Ovary (tissue), 7 donors: ENCODE measurements at regions not wholly inside any gene's neighbourhood (a gene's known extent, or its start where the extent isn't known, plus 50 kb on each side); places are given as distances from the start of the nearest gene placed in this dataset.

Experiments
- DNase-seq, 5 donors: peaks; one replicate each; pipeline ENCODE4 v3.0.0-alpha.2; 2019 to 2020
- H3K27ac ChIP-seq, 2 donors: fragments of 200-600 bp; one replicate each; pipeline versions ENCODE4 v1.5.1 to v1.8.0; 2019 to 2022
- H3K27me3 ChIP-seq: fragments of 200-600 bp; one replicate; pipeline ENCODE4 v1.8.0; 2022
- H3K36me3 ChIP-seq: fragments of 200-600 bp; sonication (generic); one replicate; pipeline ENCODE4 v1.5.1; 2019
- H3K4me1 ChIP-seq: one replicate; pipeline ENCODE4 v1.8.1; 2013; ENCODE audit warnings: mild to moderate bottlenecking, moderate library complexity; ENCODE audit not compliant: insufficient read depth
- H3K4me3 ChIP-seq: fragments of 200-600 bp; sonication (generic); one replicate; pipeline ENCODE4 v1.5.1; 2017
- H3K9me3 ChIP-seq, 2 donors: fragments of 200-600 bp in 1 of 2; sonication (generic) in 1 of 2; one replicate each; pipeline versions ENCODE4 v1.5.1 to v1.8.1; 2013 to 2019; ENCODE audit warnings: mild to moderate bottlenecking in 1 of 2, moderate library complexity in 1 of 2
- EP300 ChIP-seq: sonication (generic); formaldehyde crosslinking; IDR thresholded peaks from one replicate; pipeline ENCODE4 v1.6.1; 2017; ENCODE audit warnings: antibody characterized with exemption
- POLR2A ChIP-seq: fragments of 450-650 bp; IDR thresholded peaks from one replicate; pipeline ENCODE4 v1.6.1; 2017; ENCODE audit warnings: antibody characterized with exemption, mild to moderate bottlenecking, moderate library complexity
- WGBS, 3 donors: extraction: QIAGEN DNeasy Blood & Tissue Kit in 1 of 3; methylation state at CpG; one replicate each; pipeline versions ENCODE4 v1.1.5 to v1.1.7; 2013 to 2017; 5-methylcytosine and 5-hydroxymethylcytosine counted together
- intact Hi-C, 4 donors: fragments of 100-400 bp; cut with DNase I; formaldehyde crosslinking; loops; one replicate each; pipeline versions ENCODE4 v1.11.0 to v1.15.1; 2022 to 2023
- TF ChIP-seq, protein P1 (sequence below), 3 donors: fragments of 450-650 bp in 2 of 3; fragments of 200-600 bp in 1 of 3; IDR thresholded peaks; one replicate each; pipeline versions ENCODE4 v1.5.1 to v1.8.0; 2016 to 2022; ENCODE audit warnings: antibody characterized with exemption in 3 of 3, mild to moderate bottlenecking in 1 of 3
- donor health status: DM: no; HTN: no; CAD: no; lungs with moderate emphysema.
- donor health status: DM: no; HTN: no; CAD: no.
- donor health status: Bipolar disorder and iron deficiency.
- donor health status: DM: no; HTN: no; CAD: no.
- donor health status: DM: yes; HTN: yes; CAD: no.

DNA sequence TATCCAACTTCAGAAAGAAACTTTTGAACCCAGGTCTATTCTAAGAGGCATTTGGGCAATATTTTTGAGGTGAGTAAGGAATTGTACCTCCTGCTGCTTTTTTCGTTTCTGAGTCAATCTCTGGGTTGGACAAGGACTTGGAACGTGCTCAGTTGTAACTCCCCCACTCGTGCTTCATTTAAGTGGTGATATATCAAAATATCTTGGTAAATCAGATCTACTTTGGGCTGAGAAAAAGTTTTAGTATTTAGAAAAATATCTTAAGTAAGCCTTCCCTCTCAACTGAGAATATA, 728.9 kb downstream of the EFNB2 start:
- H3K4me3 ChIP-seq = no peak overlapping the region
- no peaks in the 10 kb centered on the region for H3K27me3 ChIP-seq
- H3K36me3 ChIP-seq = no peaks in the 10 kb centered on the region
- TF ChIP-seq, protein P1, sequence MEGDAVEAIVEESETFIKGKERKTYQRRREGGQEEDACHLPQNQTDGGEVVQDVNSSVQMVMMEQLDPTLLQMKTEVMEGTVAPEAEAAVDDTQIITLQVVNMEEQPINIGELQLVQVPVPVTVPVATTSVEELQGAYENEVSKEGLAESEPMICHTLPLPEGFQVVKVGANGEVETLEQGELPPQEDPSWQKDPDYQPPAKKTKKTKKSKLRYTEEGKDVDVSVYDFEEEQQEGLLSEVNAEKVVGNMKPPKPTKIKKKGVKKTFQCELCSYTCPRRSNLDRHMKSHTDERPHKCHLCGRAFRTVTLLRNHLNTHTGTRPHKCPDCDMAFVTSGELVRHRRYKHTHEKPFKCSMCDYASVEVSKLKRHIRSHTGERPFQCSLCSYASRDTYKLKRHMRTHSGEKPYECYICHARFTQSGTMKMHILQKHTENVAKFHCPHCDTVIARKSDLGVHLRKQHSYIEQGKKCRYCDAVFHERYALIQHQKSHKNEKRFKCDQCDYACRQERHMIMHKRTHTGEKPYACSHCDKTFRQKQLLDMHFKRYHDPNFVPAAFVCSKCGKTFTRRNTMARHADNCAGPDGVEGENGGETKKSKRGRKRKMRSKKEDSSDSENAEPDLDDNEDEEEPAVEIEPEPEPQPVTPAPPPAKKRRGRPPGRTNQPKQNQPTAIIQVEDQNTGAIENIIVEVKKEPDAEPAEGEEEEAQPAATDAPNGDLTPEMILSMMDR (IDR thresholded peaks at IDR 0.05) = no peak
- no peak for TF ChIP-seq EP300
- no peak for TF ChIP-seq POLR2A
- no peak for DNase-seq
- intact Hi-C loops = no loop called here
- 25 to 31% (median 30%) methylated on average over 3 of the region's 3 CpGs for WGBS, 3 donors
- no peak overlapping the region for H3K27ac ChIP-seq
- H3K9me3 ChIP-seq = no peaks in the 10 kb centered on the region
- no peaks in the 10 kb centered on the region for H3K4me1 ChIP-seq

DNA sequence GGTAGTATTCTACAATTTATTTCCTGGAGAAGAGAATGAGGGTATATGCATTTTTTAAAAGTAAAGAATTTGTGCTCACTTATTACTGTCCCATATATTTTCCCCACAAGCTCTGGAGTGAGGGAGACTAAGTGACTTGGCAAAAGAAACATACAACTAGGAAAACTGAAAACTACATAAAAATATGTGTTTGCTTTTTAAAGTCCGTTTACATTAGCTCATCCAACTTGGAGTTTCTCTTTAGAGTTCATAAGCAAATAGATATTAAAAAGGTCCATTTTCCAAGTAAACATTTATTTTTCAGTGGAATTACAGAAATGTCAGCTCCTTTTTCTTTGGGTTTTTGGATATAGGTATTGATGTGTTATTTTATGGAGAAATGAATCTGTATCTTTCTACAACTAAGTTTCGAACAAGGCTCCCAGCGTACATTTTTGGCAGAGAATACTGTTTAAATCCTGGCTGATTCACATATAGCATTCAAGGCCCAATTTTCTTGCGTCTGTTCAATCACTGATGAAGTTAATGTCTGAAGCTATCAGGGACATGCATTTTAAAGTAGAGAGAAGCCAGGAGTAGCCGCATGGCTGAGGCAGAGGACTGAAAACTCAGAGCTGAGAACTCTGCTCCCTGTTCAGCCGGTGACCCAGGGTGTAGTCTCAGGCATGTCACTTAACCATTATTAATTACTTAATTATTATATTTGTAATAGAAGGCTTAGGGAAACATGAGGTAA, 729.4 kb downstream of the EFNB2 start:
- whole genome bisulfite sequencing, 3 donors = 52 to 59% (median 56%) methylated on average over 6 of the region's 6 CpGs
- no peaks in the 10 kb centered on the region for H3K36me3 ChIP-seq
- DNase-seq = no peak
- TF ChIP-seq EP300 (no peak), POLR2A (no peak)
- TF ChIP-seq, protein P1 (IDR thresholded peaks at IDR 0.05) = no peak
- no peaks in the 10 kb centered on the region for H3K9me3 ChIP-seq
- intact Hi-C loops = no loop called here
- H3K4me1 ChIP-seq = no peaks in the 10 kb centered on the region
- no peak overlapping the region for H3K27ac ChIP-seq
- no peak overlapping the region for H3K4me3 ChIP-seq
- H3K27me3 ChIP-seq = no peaks in the 10 kb centered on the region

DNA sequence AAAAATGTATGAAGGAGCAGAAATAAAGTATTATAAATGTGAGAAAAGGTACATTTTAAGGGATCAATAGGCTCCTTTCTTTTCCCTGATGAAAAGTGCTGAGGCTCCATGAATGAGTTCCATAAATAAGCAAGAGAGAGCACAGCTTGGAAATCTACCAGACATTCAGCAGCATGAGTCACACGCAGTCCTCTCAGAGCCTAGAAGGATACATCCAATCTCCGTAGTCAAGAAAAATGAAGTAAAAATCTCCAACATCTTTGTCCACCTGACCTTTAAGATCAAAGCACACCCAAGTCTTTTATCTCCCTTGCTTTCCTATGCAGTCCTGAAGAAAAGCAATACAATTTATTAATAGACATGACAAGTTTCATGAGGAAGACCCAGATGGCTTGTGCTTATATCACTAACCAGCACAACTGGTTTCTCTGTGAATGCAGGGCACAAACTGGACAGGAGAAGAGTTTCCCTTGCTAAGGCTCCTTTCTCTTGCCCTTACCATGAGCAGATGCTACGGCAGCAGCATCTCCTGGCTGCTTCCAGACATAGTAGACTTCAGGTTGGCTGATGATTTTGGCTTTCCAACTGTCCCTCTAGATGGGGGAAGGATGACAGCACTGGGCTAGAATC, 730.8 kb downstream of the EFNB2 start:
- H3K4me3 ChIP-seq = no peak overlapping the region
- H3K9me3 ChIP-seq = no peaks in the 10 kb centered on the region
- DNase-seq = no peak
- WGBS, 3 donors = 58 to 80% (median 76%) methylated on average over 3 of the region's 3 CpGs
- intact Hi-C loops = no loop called here
- H3K36me3 ChIP-seq = no peaks in the 10 kb centered on the region
- H3K27me3 ChIP-seq = no peaks in the 10 kb centered on the region
- H3K27ac ChIP-seq = no peak overlapping the region
- no peaks in the 10 kb centered on the region for H3K4me1 ChIP-seq
- TF ChIP-seq POLR2A = no peak
- no peak for TF ChIP-seq EP300
- TF ChIP-seq, protein P1 (IDR thresholded peaks at IDR 0.05) = no peak

DNA sequence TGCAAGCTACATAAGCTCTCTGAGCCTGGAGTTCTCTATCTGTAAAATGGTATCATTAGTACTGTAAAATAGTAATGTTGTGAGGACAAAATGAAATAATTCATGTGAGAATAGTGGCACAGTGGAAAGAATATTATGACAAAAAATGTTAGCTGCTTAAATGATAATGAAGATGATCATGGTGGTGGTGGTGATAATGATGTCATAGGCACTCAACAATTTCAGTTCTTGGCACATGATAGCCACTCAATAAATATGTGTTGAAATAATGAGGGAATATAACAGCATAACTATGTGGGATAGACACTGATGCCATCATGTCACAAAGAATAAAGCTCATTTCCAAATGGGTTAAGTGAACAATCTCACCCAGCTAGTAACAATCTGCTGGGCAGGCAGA, 736.3 kb downstream of the EFNB2 start:
- H3K36me3 ChIP-seq = no peaks in the 10 kb centered on the region
- no peaks in the 10 kb centered on the region for H3K9me3 ChIP-seq
- TF ChIP-seq EP300 (no peak), POLR2A (no peak)
- TF ChIP-seq, protein P1 (IDR thresholded peaks at IDR 0.05) = no peak
- H3K27ac ChIP-seq = no peak overlapping the region
- H3K4me3 ChIP-seq = no peak overlapping the region
- intact Hi-C loops = no loop called here
- H3K27me3 ChIP-seq = no peaks in the 10 kb centered on the region
- no peak for DNase-seq
- H3K4me1 ChIP-seq = no peaks in the 10 kb centered on the region
